ENCODE measurements at regions not wholly inside any gene's neighbourhood (a gene's known extent, or its start where the extent isn't known, plus 50 kb on each side); places are given as distances from the start of the nearest gene placed in this dataset.

DNA sequence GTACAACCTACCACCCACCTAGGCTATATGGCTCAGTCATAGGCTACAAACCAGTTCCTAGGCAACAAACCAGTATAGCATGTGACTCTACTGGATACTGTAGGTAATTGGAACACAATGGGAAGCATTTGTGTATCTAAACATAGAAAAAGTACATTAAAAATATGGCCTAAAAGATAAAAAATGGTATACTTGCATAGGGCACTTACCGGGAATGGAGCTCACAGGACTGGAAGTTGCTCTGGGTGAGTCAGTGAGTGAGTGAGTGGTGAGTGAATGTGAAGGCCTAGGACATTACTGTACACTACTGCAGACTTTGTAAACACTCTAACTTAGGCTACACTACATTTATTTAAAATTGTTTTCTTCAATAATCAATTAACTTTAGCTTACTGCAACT is 139.2 kb upstream of the RBPJ start:
- TF ChIP-seq, protein P1, sequence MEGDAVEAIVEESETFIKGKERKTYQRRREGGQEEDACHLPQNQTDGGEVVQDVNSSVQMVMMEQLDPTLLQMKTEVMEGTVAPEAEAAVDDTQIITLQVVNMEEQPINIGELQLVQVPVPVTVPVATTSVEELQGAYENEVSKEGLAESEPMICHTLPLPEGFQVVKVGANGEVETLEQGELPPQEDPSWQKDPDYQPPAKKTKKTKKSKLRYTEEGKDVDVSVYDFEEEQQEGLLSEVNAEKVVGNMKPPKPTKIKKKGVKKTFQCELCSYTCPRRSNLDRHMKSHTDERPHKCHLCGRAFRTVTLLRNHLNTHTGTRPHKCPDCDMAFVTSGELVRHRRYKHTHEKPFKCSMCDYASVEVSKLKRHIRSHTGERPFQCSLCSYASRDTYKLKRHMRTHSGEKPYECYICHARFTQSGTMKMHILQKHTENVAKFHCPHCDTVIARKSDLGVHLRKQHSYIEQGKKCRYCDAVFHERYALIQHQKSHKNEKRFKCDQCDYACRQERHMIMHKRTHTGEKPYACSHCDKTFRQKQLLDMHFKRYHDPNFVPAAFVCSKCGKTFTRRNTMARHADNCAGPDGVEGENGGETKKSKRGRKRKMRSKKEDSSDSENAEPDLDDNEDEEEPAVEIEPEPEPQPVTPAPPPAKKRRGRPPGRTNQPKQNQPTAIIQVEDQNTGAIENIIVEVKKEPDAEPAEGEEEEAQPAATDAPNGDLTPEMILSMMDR (IDR thresholded peaks at IDR 0.05 in 4 of 5, conservative IDR thresholded peaks at IDR 0.05 in 1 of 5) = no peak
- no peak for TF ChIP-seq POLR2A (IDR thresholded peaks at IDR 0.05)
